GM19240 (cell line): ENCODE measurements at regions not wholly inside any gene's neighbourhood (a gene's known extent, or its start where the extent isn't known, plus 50 kb on each side); places are given as distances from the start of the nearest gene placed in this dataset.
"Not testable (repeated sequence)": the region's sequence is repeated elsewhere in the genome, so short reads cannot be mapped to it uniquely, and the experiment has no call there.

Source experiments
- DNase-seq: peaks from one replicate; pipeline ENCODE4 v3.0.0; 2011; ENCODE audit warnings: low spot score; ENCODE audit not compliant: insufficient read length

GRCh38 chr7:65509368-65510186, 135.9 kb downstream of the ZNF92 start:
- DNase-seq = no peak

DNA sequence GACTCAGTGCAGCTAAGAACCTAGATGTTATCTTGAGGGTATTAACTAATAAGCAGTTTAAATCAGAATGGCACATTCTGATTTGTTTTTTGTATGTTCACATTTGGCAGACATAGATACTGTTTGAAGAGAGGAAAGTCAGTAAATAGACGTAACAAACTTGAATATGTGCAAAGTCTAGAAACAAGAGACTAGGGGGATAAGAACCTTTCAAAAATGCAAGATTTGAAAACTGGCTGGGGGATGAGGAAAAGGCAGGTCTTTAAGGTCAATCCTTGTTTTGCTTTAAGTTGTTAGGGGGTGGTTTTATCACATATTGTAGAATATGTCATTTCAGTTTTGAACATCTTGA, 136.5 kb downstream of the ZNF92 start:
- DNase-seq = not testable (repeated sequence)

DNA sequence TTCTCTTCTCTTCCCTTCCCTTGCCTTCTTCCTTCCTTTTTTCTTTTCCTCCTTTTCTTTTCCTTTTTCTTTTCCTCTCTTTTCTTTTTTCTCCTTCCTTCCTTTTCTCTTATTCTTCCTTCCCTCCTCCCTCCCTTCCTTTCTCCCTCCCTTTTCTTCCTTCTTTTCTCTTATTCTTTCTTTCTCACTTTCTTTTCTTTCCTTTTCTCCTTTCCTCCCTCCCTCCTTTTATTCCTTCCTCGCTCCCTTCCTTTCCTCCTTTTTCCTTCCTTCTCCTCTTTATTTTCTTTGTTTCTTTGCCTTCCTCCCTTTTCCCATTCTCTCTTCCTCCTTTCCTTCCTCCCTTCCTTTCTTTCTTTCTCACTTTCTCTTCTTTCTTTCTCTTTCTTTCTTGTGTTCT, 146.1 kb downstream of the ZNF92 start:
- DNase-seq = not testable (repeated sequence)

- DNase-seq = not testable (repeated sequence)
These were observed 172.0 kb downstream of the ZNF92 start for GRCh38 chr7:65545465-65546161.

GRCh38 chr7:65549589-65550443, 176.2 kb downstream of the ZNF92 start:
- DNase-seq = not testable (repeated sequence)

DNA sequence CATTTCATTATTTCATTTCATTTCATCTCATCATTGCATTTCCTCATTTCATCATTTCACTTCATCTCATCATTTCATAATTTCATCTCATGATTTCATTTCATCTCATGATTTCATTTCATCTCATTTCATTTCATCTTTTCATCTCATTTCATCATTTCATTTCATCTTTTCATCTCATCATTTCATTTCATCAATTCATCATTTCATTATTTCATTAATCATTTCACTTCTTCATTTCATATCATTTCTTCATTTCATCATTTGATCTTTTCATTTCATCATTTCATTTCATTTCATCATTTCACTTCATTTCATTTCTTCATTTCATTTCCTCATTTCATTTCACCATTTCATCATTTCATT, 176.8 kb downstream of the ZNF92 start:
- DNase-seq = not testable (repeated sequence)

- not testable (repeated sequence) for DNase-seq
These were observed 177.4 kb downstream of the ZNF92 start for GRCh38 chr7:65551042-65551441.

DNA sequence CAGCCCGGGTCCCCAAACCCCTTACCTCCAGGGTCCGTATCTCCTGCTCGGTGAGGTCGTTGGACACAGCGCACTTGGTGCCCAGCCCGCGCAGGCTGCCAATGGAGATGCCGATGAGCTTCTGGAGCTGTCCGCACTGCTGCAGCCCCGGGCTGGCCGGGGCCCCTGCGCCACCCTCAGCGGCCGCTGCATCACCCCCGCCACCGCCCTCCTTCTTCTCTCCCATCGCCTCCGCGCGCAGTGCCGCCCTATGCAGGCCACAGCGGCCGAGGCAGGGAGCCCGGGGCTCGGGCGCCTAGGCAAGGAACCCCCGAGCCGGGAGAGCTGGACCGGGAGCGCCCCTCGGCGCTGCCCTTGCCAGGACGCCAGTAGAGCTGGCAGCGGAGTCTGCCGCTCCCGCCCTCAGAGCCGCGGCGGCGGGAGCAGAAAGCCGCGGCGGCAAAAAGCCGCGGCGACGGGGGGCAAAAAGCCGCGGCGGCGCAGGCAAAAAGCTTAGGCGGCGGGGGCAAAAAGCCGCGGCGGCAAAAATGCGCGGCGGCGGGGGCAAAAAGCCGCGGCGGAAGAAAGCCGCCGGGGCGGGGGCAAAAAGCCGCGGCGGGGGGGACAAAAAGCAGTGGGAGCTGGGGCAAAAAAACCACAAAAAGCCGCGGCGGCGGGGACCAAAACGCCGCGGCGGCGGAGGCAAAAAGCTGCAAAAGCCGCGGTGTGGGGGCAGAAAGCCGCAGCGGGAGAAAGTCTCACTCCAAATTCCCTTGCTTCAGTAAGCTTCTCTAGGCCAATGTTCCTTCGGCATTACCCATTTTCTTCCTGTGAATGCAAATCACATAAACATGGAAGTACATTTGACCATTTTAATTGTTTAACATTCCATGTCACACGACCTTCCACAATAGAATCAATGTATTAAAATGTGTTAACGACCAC, 181.2 kb downstream of the ZNF92 start:
- DNase-seq = not testable (repeated sequence)

DNA sequence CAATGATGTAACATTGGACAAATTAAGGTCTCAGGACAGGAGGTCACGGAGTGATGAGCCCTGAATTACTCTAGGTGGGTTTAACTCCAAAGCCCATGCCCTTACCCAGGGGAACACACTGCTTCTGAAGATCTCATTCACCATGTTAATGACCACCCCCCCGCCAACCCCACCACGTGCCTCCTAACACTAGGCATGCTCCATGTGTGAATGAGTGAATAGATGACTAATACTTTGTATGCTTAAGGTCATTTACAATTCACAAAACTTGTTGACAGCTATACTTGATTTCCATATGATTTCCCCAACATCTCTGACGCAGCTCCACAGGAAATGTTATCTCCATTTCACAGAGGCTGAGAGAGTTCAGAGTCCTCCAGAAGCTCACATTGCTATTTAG, 184.9 kb downstream of the ZNF92 start:
- not testable (repeated sequence) for DNase-seq

DNA sequence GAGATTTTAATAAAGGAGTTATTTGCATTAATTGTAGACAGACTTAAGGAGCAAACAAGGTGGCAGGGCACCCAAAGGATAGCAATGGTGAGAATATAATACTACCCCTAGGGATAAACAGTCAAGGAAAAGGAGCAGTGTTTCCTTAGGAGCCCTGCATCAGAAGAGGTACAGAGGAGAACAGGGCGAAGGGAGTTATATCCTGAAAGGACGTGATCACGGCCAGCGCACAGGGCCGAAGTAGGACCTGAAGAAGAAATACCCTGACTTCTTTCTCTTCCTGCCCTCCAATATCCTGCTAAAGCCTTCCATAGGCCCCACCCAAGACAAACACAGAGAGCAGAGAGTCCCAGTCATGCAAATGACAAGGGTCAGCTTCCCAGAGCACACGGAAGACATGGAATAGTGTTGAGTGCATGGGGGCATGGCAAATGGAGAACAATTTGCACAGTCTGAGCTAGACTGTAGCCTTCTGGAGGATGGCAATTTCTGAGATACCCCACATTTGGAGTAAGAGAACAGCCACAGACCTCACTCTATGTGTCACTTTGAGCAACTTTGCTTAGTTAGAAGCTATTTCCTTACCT, 188.2 kb downstream of the ZNF92 start:
- DNase-seq = not testable (repeated sequence)

- not testable (repeated sequence) for DNase-seq
These were observed 188.9 kb downstream of the ZNF92 start for GRCh38 chr7:65562522-65562921.

DNA sequence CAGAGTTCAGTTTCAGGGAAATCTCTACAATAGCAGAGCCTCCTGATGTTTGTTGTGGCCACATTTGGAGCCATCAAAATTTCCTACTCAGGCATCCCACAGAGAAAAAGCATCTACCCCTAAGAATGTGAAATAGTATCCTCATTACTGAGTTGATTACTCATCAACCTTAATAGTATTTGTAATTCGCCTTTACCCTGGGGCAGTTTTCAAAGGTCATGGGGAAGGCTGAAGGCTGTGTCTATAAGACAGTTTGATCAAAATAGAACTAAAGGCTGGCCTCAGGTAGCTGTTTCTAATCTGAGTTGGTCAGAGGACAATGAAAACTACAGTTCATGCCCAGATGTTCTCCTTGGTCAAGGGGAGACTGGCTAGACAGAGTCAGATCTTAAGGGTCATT, 189.7 kb downstream of the ZNF92 start:
- DNase-seq = not testable (repeated sequence)

GRCh38 chr7:65568226-65568625, 194.6 kb downstream of the ZNF92 start:
- not testable (repeated sequence) for DNase-seq

GRCh38 chr7:65570990-65571389, 197.3 kb downstream of the ZNF92 start:
- DNase-seq = not testable (repeated sequence)

DNA sequence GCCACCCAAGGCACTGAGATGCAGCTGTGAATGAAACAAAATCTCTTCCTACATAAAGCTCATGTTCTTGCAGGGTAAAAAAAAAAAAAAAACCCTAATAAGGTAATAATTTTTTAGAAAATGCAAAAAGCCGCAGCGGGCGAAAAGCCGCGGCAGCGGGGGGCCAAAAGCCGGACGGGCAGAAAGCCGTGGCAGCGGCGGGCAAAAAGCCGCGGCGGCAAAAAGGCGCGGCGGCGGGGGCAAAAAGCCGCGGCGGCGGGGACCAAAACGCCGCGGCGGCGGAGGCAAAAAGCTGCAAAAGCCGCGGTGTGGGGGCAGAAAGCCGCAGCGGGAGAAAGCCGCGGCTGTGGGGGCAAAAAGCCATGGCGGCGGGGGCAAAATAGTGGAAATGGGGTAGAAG, 198.9 kb downstream of the ZNF92 start:
- not testable (repeated sequence) for DNase-seq

DNA sequence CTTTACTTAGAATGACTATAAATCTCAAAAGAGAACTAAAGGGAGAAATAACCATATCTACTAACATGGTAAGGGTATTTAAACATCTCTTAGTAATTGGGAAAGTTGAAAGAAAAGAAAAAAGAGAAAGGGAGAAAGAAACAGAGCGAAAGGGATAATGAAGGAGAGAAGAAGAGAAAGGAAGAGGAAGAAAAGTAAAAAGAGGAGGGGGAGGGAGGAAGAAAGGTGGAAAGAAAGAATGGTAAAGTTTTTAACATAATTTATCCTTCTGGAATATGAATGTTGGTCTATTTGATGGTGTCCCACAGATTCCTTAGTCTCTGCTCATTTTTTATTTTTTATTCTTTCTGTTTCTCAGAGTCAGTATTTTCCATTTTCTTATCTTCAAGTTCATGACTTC, 202.7 kb downstream of the ZNF92 start:
- DNase-seq = not testable (repeated sequence)

DNA sequence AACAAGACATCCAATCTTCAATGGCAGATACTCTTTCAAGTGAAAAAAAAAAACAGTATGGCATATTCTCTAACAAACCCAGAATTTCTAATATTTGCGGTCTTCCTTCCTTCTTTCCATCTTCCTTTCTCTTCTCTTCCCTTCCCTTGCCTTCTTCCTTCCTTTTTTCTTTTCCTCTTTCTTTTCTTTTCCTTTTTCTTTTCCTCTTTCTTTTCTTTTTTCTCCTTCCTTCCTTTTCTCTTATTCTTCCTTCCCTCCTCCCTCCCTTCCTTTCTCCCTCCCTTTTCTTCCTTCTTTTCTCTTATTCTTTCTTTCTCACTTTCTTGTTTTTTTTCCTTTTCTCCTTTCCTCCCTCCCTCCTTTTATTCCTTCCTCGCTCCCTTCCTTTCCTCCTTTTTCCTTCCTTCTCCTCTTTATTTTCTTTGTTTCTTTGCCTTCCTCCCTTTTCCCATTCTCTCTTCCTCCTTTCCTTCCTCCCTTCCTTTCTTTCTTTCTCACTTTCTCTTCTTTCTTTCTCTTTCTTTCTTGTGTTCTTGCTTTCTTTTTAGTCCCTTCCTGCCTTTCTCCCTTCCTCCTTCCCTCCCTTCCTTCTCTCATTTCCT, 209.0 kb downstream of the ZNF92 start:
- DNase-seq = not testable (repeated sequence)

DNA sequence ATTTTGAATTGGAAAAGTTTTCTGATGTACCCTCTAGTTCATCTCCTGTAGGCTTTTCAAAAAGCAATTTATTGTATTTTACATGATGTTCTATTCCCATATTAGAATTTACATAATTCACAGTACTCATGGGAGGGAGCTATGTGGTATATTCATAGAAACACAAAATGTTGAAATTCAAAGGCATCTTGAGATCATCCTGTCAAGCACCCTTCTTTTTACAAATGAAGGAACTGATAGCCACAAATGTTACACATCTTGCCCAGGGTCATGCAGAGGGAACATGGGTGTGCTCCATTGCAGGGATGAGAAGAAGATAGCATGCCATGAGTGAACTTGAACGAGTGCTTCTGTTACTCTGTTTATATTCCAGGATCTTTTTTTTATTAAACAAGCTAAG, 228.8 kb downstream of the ZNF92 start:
- not testable (repeated sequence) for DNase-seq

DNA sequence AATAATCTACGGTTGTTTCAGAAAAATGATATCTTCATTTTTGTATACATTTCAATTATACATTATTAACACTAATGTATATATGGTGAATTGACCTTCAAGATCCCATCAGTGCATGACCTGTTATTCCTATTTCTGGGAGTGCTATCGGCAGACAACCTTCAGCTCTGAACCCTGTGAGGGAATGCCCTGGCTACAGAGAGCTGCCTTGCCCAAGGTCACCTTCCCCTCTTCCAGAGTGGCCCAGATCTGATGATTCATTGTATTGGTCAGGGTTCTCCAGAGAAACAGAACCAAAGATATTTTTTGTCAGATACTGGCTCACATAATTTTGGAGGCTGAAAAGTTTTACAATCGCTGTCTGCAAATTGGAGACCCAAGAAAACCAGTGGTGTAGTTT, 235.5 kb downstream of the ZNF92 start:
- DNase-seq = no peak
